SKM-1 (cell line): ENCODE measurements at regions not wholly inside any gene's neighbourhood (a gene's known extent, or its start where the extent isn't known, plus 50 kb on each side); places are given as distances from the start of the nearest gene placed in this dataset.
"Not testable (repeated sequence)": the region's sequence is repeated elsewhere in the genome, so short reads cannot be mapped to it uniquely, and the experiment has no call there.

Experiments used
- DNase-seq: peaks from one replicate; lab custom pipeline; 2025; ENCODE audit not compliant: unreplicated experiment; lab: John Stamatoyannopoulos, UW

GRCh38 chr1:19591482-19592091 lies 52.5 kb upstream of the NBL1 start:
- DNase-seq: no peak

- no peak for DNase-seq
Measured at GRCh38 chr1:19585507-19585906, 58.6 kb upstream of the NBL1 start.

DNA sequence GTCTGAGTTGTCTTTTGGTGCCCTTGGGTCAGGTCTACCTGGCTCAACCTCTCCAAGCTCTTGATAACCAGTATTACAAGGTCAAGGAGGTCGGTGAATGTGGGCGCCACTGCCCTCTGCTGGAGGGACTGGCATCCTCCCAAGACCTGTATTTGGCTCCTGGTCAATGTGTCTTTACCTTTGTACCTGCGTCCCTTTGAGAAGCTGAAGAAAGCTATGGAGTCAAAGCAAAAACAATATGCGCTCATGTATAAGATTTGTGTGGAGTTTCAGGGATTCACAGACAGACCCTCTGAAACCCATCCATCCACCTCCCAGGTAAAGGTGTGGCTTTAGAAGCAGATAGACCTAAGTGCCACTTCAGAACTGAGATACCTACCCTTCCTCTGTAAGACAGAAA lies 61.8 kb upstream of the NBL1 start:
- DNase-seq: peak; percentile 39

- no peak for DNase-seq
Measured at GRCh38 chr1:19581381-19581780, 62.7 kb upstream of the NBL1 start.

DNA sequence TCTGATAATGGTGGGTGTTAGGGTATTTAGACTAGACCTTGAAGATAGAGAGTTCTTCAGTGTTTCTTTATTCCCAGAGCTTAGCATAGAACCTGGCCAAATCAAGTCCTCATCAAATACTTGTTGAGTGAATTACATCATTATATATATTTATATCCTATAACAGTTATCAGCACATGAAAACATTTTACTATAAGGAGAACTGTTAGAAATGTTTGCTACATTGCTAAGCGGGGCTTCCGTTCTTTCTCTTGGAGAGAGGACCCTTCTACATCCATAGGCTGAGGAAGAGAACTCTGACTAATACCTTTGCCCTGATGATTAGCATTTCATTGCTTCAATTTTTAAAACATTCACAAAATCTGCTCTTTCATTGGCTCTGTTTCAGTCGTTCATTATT lies 66.5 kb upstream of the NBL1 start:
- DNase-seq: no peak

GRCh38 chr1:19577036-19577435 lies 67.1 kb upstream of the NBL1 start:
- DNase-seq: no peak

GRCh38 chr1:19569786-19570185 lies 74.3 kb upstream of the NBL1 start:
- no peak for DNase-seq

DNA sequence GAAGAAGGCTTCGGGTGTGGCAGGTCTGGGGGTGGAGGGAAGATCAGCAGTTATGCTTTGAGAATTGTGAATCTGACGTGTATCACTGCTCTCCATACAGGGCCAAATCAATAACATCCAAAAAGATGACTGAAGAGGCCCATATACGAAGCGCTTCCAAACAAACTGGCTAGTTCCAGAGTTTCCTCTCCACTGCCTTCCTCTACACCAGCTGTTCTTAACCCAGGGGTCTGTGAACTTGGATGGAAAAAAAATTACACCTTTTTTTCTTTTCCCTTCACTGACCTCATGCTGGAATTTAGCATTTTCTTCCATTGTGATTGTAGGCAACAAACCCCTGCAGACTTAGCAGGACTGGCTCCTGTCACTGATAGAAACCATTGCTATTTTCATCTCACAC lies 77.1 kb upstream of the NBL1 start:
- DNase-seq: no peak

- DNase-seq: no peak
Measured at GRCh38 chr1:19564366-19564765, 79.0 kb upstream of the CAPZB start.

DNA sequence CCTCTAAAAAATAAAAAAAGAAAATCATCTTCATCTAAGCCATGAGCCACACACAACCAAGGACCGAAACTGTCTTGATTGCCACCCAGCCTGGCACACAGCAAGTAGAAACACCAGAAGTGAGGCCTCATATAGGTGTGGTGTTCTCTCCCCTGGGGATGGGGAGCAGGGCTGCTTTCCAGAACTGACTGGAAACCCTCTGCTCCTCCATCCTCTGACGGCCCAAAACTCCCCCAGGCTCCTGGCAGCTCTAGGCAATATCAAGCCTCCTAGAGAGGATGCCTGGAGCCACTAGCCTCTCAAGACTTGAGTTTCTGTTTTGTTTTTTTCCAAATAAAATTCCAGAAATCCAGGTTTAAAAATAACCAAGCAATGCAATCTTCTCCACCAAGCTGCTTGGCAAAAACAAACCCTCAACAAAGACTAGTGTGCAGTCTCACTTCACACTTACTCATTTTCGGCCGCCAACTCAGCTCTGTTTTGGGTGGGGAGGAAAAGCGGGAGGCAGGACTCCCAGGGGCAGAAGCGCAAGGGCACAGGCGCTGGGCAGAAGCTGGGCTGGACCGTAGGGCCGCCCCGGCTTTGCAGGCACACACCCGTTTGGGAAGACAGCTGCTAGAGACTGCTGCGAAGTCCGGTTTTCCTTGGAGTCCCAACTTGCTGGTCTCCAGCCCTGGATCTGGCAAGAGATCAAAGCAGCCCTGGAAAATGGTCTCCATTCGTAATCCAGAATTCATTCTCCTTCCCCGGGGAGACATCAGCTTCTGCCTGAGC lies 78.2 kb upstream of the CAPZB start:
- no peak for DNase-seq

- DNase-seq: no peak
Measured at GRCh38 chr1:19562847-19563246, 77.5 kb upstream of the CAPZB start.

GRCh38 chr1:19560480-19560879 lies 75.1 kb upstream of the CAPZB start:
- DNase-seq: no peak

GRCh38 chr1:19559641-19560040 lies 74.3 kb upstream of the CAPZB start:
- DNase-seq: no peak

DNA sequence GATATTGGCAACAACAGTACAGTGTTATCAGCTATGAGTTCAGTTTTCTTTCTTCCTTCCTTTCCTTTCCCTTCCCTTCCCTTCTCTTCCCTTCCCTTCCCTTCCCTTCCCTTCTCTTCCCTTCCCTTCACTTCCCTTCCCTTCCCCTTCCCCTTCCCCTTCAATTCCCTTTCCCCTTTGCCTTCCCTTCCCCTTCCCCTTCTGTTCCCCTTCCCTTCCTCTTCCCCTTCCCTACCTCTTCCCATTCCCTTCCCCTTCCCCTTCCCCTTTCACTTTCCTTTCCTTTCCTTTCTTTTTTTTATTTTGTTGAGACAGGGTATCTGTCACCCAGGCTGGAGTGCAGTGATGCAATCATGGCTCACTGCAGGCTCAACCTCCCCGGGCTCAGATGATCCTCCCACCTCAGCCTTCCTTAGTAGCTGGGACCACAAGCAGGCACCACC lies 72.3 kb upstream of the CAPZB start:
- DNase-seq: no peak

GRCh38 chr1:19554090-19554489 lies 68.8 kb upstream of the CAPZB start:
- DNase-seq: no peak

GRCh38 chr1:19552291-19553010 lies 67.1 kb upstream of the CAPZB start:
- DNase-seq: no peak

DNA sequence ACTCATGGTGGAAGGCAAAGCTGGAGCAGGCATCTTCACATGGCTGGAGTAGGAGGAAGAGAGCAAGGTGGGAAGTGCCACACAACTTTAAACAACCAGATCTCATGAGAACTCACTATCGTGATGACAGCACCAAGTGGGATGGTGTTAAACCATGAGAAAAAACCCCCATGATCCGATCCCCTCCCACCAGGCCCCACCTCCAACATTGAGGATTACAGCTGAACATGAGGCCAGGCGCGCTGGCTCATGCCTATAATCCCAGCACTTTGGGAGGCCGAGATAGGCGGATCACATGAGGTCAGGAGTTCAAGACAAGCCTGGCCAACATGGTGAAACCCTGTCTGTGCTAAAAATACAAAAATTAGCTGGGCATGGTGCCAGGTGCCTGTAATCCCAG lies 66.5 kb upstream of the CAPZB start:
- not testable (repeated sequence) for DNase-seq

GRCh38 chr1:19550437-19550836 lies 65.1 kb upstream of the CAPZB start:
- DNase-seq: not testable (repeated sequence)

- no peak for DNase-seq
Measured at GRCh38 chr1:19547814-19548213, 62.5 kb upstream of the CAPZB start.

DNA sequence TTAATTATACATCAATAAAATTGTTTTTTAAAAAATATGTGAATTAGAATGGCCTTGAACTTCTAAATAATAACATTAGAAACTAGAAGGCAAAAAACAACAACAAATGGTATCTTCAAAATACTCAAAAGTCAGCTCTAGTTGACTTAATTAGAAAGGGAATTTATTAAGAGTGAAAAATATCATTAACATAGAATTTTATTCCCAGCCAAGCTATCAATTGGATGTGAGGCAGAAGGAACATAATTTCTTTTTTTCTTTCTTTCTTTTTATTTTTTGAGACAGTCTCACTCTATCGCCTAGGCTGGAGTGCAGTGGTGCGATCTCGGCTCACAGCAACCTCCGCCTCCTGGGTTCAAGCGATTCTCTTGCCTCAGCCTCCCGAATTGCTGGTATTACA lies 51.2 kb upstream of the CAPZB start:
- DNase-seq: no peak

DNA sequence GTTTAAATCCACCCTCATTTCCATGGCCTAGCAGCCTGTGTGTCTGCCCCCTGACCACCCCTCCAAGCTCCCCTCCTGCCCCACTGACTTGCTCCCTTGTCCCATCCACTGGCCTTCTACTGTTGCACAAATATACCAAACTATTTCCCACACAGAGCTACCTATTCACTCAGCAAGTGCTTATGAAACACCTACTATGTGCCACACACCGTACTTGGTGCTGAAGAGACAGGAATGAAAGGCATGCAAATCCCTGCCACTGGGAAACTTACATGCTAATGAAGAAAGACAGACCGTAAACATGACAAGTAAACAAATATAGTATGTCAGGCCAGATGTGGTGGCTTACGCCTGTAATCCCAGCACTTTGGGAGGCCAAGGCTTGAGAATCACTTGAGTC lies 49.9 kb upstream of the CAPZB start:
- DNase-seq: no peak
